ENCODE measurements at regions not wholly inside any gene's neighbourhood (a gene's known extent, or its start where the extent isn't known, plus 50 kb on each side); places are given as distances from the start of the nearest gene placed in this dataset.

DNA sequence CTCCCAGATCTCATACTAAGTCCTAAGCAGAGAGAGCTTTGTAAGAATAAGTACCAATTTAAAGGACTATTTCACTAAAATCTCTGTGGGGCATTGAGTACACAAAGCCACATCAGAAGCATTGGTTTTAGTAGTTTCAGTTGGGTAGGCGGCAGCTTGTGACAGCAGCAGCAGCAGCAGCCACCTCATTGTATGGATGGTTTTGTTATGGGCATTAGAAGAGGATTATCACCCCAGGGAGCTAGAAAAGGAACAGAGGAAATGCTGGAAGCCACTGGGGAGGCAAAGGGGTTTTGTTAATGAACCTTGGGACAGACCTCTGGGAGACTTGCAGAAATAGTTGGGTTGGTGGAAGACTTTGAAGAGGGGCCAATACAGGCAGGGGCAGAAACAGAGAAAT lies 93.9 kb upstream of the FRMPD3 start:
- TF ChIP-seq POLR2A (IDR thresholded peaks at IDR 0.05), result no peak
- TF ChIP-seq, protein P1, sequence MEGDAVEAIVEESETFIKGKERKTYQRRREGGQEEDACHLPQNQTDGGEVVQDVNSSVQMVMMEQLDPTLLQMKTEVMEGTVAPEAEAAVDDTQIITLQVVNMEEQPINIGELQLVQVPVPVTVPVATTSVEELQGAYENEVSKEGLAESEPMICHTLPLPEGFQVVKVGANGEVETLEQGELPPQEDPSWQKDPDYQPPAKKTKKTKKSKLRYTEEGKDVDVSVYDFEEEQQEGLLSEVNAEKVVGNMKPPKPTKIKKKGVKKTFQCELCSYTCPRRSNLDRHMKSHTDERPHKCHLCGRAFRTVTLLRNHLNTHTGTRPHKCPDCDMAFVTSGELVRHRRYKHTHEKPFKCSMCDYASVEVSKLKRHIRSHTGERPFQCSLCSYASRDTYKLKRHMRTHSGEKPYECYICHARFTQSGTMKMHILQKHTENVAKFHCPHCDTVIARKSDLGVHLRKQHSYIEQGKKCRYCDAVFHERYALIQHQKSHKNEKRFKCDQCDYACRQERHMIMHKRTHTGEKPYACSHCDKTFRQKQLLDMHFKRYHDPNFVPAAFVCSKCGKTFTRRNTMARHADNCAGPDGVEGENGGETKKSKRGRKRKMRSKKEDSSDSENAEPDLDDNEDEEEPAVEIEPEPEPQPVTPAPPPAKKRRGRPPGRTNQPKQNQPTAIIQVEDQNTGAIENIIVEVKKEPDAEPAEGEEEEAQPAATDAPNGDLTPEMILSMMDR (IDR thresholded peaks at IDR 0.05), result no peak

Data from body of pancreas (tissue), 4 donors.